ENCODE measurements at regions not wholly inside any gene's neighbourhood (a gene's known extent, or its start where the extent isn't known, plus 50 kb on each side); places are given as distances from the start of the nearest gene placed in this dataset.

- no peak for DNase-seq
Measured at GRCh38 chr14:101048766-101049165, 145.2 kb upstream of the RTL1 start.

GRCh38 chr14:101049511-101049910 is 146.0 kb upstream of the RTL1 start:
- DNase-seq, result no peak

GRCh38 chr14:101049942-101050341 is 146.4 kb upstream of the RTL1 start:
- no peak for DNase-seq

- no peak for DNase-seq
Measured at GRCh38 chr14:101050901-101051490, 147.5 kb upstream of the RTL1 start.

- no peak for DNase-seq
Measured at GRCh38 chr14:101054671-101055070, 151.1 kb upstream of the RTL1 start.

- no peak for DNase-seq
Measured at GRCh38 chr14:101055106-101055662, 151.7 kb upstream of the RTL1 start.

- no peak for DNase-seq
Measured at GRCh38 chr14:101055776-101056374, 152.4 kb upstream of the RTL1 start.

GRCh38 chr14:101056446-101056845 is 152.9 kb upstream of the RTL1 start:
- DNase-seq, result no peak

- DNase-seq, result no peak
Measured at GRCh38 chr14:101057394-101057793, 153.9 kb upstream of the RTL1 start.

GRCh38 chr14:101058571-101058970 is 155.0 kb upstream of the RTL1 start:
- DNase-seq, result no peak

- DNase-seq, result no peak
Measured at GRCh38 chr14:101060171-101060601, 156.7 kb upstream of the RTL1 start.

GRCh38 chr14:101061411-101062064 is 158.0 kb upstream of the RTL1 start:
- DNase-seq, result no peak

- DNase-seq, result no peak
Measured at GRCh38 chr14:101062065-101062450, 158.5 kb upstream of the RTL1 start.

- no peak for DNase-seq
Measured at GRCh38 chr14:101062601-101063000, 159.1 kb upstream of the RTL1 start.

GRCh38 chr14:101063121-101063520 is 159.6 kb upstream of the RTL1 start:
- DNase-seq, result no peak

GRCh38 chr14:101064121-101064661 is 160.7 kb upstream of the RTL1 start:
- DNase-seq, result no peak

GRCh38 chr14:101064718-101065117 is 161.2 kb upstream of the RTL1 start:
- no peak for DNase-seq

- no peak for DNase-seq
Measured at GRCh38 chr14:101065246-101065645, 161.7 kb upstream of the RTL1 start.

GRCh38 chr14:101065696-101066694 is 162.5 kb upstream of the RTL1 start:
- no peak for DNase-seq

- no peak for DNase-seq
Measured at GRCh38 chr14:101066826-101067510, 163.4 kb upstream of the RTL1 start.

GRCh38 chr14:101068313-101069227 is 165.0 kb upstream of the RTL1 start:
- DNase-seq, result no peak
